ENCODE measurements at regions not wholly inside any gene's neighbourhood (a gene's known extent, or its start where the extent isn't known, plus 50 kb on each side); places are given as distances from the start of the nearest gene placed in this dataset.

DNA sequence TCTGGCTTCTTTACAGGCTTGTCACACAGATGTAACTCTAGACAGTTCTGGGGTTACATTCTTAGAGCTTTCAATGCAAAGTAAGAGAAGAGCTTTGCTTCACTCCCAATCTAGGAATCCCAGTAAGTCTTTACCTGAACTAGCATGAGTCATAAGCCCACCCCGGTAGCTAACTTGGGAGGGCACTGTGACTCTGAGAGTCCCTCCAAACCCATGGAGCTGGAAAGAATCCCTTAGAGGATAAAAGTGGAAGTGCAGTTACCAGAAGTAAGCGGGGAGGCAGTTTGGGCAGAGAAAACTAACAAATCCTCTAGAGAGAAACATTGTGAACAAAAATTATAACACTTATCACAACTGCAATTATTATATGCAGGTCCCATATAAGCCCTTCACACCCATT, 84.0 kb upstream of the SMLR1 start (continued):
- TF ChIP-seq JUND (IDR thresholded peaks at IDR 0.05; ENCODE audit: borderline replicate concordance, low read depth, low read length) (no peak), JUND (tag; IDR thresholded peaks at IDR 0.05; ENCODE audit: borderline replicate concordance, low read depth, low read length) (no peak)

DNA sequence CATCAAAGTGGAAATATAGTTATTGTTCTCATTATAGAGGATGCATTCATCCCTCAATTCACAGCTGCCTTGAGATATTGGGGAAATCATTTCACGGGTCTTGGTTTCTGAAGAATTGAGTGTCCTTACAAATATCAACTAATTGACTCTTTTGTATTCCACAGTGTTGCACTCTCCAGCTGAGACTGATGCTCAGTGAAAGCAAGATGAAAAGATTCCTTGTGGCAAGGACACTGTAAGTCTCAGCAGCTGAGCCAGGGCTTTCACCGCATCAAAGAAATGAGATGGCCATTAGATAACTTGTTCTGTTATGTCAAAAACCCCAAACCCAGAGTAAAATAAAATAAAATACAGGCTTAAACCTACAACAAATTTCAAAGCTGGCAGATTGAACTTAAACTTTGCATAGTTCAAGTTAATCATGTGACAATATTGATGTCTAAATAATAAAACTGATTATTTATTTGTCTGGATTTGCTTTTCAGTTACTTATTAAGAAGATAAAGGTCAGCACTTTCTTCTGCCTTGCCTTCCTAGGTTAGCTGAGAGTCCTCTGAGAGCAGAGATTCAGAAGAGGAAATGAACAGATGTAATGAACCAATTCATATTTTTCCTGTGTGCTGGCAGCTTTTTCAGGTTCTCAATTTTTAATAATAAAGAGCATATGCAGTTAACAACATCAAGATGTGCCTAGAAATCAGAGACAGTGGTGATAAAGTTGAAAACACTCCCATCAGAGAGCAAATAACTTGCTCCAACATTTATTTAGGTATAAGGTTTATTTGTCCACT, 82.4 kb upstream of the SMLR1 start:
- H3K4me2 ChIP-seq (ENCODE audit: insufficient read depth, low read length), result no peak overlapping the region
- no peak overlapping the region for H3K4me3 ChIP-seq
- no peaks in the 10 kb centered on the region for H4K20me1 ChIP-seq (replicated peaks; ENCODE audit: control insufficient read depth, insufficient read depth, low read length)
- no peak overlapping the region for H3K27ac ChIP-seq (ENCODE audit: extremely low read depth, low read depth, low read length)
- DNase-seq (ENCODE audit: extremely low read depth in 1 of 4, low spot score in 3 of 4) (no peak), FAIRE-seq (no peak), ATAC-seq (no peak)
- no peaks in the 10 kb centered on the region for H3K9me1 ChIP-seq (ENCODE audit: control insufficient read depth, insufficient read depth, low read length)
- H3K79me2 ChIP-seq (ENCODE audit: control insufficient read depth, insufficient read depth, low read length), result no peaks in the 10 kb centered on the region
- no peaks in the 10 kb centered on the region for H3K36me3 ChIP-seq (ENCODE audit: control insufficient read depth, insufficient read depth, low read length)
- CTCF ChIA-PET (ENCODE audit: low intra/inter-chr PET ratio), result no interaction called here
- no peak overlapping the region for H3K9ac ChIP-seq (ENCODE audit: insufficient read depth in 1 of 2, low read depth in 2 of 2, low read length in 2 of 2)
- no TSS peak for BruUV-seq (replicated peaks)
- H3K4me1 ChIP-seq (replicated peaks in 1 of 2; ENCODE audit: control insufficient read depth in 2 of 2, insufficient read depth in 2 of 2, low read length in 2 of 2), result no peaks in the 10 kb centered on the region
- 0% methylated on average over 2 of the region's 2 CpGs for WGBS (ENCODE audit: insufficient coverage, low coverage, missing lambda C conversion rate)
- no peaks in the 10 kb centered on the region; the same call in 1 of the 2 replicates for H3K9me3 ChIP-seq (replicated peaks; ENCODE audit: control insufficient read depth, insufficient read depth, low read depth, low read length)
- POLR2A ChIA-PET, result interaction anchor here (0.8 to 1.4 kb wide), 2 partner anchors 10 to 14 kb away, joined by 3 read pairs; no protein-coding TSS in a partner anchor
- H3K27me3 ChIP-seq (ENCODE audit: control insufficient read depth in 2 of 2, insufficient read depth in 2 of 2, low read length in 2 of 2), result no peaks in the 10 kb centered on the region
- in situ Hi-C loops (cut with MboI), result no loop called here
- intact Hi-C loops (cut with micrococcal nuclease), result no loop called here
- no peak overlapping the region for H2AFZ ChIP-seq (ENCODE audit: low read depth, low read length)
- no peak for TF ChIP-seq CCAR2 (IDR thresholded peaks at IDR 0.05; ENCODE audit: low read depth, low read length)
- TF ChIP-seq, protein P1, sequence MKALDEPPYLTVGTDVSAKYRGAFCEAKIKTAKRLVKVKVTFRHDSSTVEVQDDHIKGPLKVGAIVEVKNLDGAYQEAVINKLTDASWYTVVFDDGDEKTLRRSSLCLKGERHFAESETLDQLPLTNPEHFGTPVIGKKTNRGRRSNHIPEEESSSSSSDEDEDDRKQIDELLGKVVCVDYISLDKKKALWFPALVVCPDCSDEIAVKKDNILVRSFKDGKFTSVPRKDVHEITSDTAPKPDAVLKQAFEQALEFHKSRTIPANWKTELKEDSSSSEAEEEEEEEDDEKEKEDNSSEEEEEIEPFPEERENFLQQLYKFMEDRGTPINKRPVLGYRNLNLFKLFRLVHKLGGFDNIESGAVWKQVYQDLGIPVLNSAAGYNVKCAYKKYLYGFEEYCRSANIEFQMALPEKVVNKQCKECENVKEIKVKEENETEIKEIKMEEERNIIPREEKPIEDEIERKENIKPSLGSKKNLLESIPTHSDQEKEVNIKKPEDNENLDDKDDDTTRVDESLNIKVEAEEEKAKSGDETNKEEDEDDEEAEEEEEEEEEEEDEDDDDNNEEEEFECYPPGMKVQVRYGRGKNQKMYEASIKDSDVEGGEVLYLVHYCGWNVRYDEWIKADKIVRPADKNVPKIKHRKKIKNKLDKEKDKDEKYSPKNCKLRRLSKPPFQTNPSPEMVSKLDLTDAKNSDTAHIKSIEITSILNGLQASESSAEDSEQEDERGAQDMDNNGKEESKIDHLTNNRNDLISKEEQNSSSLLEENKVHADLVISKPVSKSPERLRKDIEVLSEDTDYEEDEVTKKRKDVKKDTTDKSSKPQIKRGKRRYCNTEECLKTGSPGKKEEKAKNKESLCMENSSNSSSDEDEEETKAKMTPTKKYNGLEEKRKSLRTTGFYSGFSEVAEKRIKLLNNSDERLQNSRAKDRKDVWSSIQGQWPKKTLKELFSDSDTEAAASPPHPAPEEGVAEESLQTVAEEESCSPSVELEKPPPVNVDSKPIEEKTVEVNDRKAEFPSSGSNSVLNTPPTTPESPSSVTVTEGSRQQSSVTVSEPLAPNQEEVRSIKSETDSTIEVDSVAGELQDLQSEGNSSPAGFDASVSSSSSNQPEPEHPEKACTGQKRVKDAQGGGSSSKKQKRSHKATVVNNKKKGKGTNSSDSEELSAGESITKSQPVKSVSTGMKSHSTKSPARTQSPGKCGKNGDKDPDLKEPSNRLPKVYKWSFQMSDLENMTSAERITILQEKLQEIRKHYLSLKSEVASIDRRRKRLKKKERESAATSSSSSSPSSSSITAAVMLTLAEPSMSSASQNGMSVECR (CRISPR knock-in tag; IDR thresholded peaks at IDR 0.05), result no peak
- TF ChIP-seq, protein P2, sequence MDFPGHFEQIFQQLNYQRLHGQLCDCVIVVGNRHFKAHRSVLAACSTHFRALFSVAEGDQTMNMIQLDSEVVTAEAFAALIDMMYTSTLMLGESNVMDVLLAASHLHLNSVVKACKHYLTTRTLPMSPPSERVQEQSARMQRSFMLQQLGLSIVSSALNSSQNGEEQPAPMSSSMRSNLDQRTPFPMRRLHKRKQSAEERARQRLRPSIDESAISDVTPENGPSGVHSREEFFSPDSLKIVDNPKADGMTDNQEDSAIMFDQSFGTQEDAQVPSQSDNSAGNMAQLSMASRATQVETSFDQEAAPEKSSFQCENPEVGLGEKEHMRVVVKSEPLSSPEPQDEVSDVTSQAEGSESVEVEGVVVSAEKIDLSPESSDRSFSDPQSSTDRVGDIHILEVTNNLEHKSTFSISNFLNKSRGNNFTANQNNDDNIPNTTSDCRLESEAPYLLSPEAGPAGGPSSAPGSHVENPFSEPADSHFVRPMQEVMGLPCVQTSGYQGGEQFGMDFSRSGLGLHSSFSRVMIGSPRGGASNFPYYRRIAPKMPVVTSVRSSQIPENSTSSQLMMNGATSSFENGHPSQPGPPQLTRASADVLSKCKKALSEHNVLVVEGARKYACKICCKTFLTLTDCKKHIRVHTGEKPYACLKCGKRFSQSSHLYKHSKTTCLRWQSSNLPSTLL (IDR thresholded peaks at IDR 0.05), result no peak
- no peak for TF ChIP-seq MAFG (tag; conservative IDR thresholded peaks at IDR 0.05)
- TF ChIP-seq, protein P3, sequence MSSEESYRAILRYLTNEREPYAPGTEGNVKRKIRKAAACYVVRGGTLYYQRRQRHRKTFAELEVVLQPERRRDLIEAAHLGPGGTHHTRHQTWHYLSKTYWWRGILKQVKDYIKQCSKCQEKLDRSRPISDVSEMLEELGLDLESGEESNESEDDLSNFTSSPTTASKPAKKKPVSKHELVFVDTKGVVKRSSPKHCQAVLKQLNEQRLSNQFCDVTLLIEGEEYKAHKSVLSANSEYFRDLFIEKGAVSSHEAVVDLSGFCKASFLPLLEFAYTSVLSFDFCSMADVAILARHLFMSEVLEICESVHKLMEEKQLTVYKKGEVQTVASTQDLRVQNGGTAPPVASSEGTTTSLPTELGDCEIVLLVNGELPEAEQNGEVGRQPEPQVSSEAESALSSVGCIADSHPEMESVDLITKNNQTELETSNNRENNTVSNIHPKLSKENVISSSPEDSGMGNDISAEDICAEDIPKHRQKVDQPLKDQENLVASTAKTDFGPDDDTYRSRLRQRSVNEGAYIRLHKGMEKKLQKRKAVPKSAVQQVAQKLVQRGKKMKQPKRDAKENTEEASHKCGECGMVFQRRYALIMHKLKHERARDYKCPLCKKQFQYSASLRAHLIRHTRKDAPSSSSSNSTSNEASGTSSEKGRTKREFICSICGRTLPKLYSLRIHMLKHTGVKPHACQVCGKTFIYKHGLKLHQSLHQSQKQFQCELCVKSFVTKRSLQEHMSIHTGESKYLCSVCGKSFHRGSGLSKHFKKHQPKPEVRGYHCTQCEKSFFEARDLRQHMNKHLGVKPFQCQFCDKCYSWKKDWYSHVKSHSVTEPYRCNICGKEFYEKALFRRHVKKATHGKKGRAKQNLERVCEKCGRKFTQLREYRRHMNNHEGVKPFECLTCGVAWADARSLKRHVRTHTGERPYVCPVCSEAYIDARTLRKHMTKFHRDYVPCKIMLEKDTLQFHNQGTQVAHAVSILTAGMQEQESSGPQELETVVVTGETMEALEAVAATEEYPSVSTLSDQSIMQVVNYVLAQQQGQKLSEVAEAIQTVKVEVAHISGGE (CRISPR knock-in tag; IDR thresholded peaks at IDR 0.05), result no peak
